CD4-positive, alpha-beta T cell treated with Interleukin-4 for 1 hour (primary cell): ENCODE measurements at regions not wholly inside any gene's neighbourhood (a gene's known extent, or its start where the extent isn't known, plus 50 kb on each side); places are given as distances from the start of the nearest gene placed in this dataset.

Experiments used
- DNase-seq, 2 donors: peaks; one replicate each; pipeline ENCODE4 v3.0.0-alpha.2; 2020 to 2022

DNA sequence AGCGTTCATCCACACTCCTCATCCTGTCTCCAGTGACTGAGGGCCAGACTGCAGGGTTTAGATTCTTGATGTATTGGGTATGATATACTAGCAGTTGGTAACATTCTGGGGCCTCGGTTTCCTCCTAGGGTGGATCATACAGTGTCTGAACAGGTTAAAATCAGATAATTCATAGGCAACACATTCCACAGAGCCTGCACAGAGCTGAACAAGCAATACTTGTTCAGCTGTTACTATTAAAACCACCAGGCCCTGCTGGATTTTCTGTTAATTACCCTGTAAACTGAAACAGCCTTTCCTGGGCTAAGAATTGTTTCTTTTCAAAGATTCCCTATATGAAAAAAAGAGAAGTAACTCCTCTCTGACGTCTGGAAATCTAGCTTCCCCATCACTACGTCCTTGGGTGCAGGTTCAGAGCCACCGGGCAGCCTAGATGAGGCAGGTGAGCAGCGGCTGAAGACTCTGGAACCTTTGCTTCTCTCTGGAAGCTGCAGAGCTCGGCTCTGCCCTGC, 1313.5 kb upstream of the WWC1 start:
- no peak for DNase-seq

- no peak for DNase-seq
Observed at GRCh38 chr5:166979307-166979895, 1312.0 kb upstream of the WWC1 start.

- DNase-seq, result no peak
Observed at GRCh38 chr5:166980666-166981065, 1310.8 kb upstream of the WWC1 start.

- DNase-seq, result no peak
Observed at GRCh38 chr5:166982226-166982625, 1309.2 kb upstream of the WWC1 start.

GRCh38 chr5:166991601-166992000, 1299.8 kb upstream of the WWC1 start:
- DNase-seq, result no peak

GRCh38 chr5:166992108-166992507, 1299.3 kb upstream of the WWC1 start:
- DNase-seq, result no peak

- no peak for DNase-seq
Observed at GRCh38 chr5:166992874-166993722, 1298.3 kb upstream of the WWC1 start.

DNA sequence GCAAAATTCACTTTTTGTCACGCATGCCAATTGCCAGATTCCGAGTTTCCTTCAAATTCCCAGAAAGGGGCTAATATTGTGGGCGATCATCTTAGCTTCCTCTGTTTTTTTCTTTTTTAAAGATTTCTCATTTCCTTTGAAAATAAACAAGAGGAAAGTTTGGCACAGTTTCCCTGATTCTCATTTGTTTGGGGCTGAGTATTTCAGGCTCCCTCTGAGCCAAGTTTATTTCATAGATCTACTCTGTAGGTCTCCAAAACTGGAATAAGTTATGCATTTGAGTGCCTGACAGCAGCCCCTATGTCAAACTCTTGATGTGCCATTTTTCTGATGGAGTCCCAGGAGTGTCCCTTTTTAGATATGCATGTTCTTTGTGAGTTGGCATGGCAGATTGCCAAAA, 1297.2 kb upstream of the WWC1 start:
- DNase-seq, result no peak

DNA sequence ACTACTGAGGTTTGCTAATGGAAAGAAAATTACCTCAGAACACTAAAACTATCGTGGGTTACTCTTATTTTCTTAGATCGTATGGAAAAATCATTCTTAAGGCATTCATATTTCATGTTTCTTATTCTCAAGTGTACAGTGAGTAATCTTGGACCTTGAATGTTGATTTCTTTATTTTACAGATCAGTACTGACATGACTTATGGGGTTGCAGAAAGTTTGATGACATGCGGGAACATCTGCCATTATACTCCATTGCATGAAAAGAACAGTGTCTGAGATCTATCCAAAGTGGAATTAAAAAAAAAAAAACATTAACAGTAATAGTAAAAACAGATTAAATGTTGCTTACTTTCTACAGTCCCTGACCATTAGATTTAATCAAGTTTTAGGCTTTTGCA, 1290.2 kb upstream of the WWC1 start:
- no peak for DNase-seq

DNA sequence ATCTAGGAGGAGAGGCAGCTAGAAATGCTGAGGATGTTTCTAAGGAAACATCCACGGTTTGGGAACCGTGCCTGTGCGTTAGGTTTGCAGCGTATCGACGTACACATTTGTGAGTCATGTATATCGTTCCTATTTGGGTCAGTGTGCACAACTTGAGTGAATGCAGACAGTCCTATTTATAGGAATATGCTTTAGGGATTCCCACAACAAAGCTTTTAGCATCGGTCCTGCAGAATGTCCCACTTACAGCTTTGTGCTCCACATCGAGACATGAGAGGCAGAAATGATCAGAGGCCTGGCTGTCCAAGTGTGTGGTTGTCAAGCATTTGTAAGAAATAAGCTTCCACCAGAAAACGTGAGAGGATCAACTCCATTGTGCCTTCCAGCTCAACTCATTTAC, 1282.7 kb upstream of the WWC1 start:
- no peak for DNase-seq

GRCh38 chr5:167011196-167011595, 1280.2 kb upstream of the WWC1 start:
- no peak for DNase-seq

DNA sequence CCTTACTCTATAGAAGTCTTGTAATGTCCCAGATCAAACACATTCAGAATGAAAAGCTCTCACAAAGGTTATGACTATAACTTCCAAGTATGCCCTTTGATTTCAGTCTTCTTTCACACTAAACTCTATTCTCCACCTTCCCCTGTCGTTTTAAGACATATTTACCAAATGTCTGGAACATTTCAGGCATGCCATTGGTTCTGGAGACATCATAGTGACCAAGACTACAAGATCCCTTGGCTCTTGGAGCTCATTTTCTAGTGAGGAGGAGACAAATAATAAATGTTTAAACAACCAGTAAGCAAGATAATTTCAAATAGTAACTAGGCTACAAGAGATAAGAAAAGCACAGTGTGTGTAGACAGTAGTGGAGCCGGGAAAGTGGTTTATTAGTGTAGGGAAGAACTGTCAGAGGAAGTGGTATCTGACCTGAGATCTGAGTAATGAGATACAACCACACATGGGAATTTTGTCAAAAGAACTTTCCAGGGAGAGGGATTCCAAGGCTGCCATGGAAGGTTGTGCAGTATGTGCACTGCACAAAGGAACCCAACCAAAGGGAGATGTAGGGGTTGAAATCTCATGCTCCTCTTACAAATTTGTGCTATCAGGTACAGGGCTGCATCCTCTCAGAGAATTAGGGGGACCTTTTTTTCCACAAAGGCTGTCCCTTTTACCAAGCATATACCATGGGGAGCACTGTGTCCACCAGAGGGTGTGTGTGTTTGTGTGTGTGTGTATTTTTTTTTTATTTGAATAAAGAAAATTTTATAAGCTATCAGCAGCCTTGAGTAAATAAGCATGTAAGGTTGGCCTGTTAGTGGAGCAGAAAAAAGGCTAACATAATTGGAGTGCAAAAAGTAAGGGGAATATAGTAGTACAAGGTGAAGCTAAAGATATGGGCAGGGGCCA, 1279.1 kb upstream of the WWC1 start:
- DNase-seq, result no peak

- no peak for DNase-seq
Observed at GRCh38 chr5:167014401-167015056, 1276.9 kb upstream of the WWC1 start.

DNA sequence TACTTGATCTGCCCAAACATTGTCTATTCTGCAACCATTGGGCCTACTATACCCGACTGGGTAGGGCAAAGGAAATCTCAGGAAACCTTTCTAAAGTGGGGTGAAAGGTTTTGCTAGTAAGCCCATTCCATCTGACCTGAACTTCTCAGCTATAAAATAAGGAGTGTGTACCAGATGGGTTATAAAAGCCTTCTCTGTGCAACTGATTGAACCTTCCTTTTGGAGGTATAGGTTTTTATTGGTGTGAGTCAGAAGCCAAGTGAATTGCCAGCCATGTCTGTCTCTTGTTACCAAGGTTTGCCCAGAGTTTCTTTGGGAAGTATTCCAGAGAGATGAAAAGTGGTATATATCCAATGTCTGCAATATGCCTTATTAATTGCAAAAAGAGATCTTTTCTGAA, 1271.0 kb upstream of the WWC1 start:
- DNase-seq, result no peak

GRCh38 chr5:167029488-167029887, 1262.0 kb upstream of the WWC1 start:
- no peak for DNase-seq

GRCh38 chr5:167030500-167031120, 1260.8 kb upstream of the WWC1 start:
- no peak for DNase-seq

DNA sequence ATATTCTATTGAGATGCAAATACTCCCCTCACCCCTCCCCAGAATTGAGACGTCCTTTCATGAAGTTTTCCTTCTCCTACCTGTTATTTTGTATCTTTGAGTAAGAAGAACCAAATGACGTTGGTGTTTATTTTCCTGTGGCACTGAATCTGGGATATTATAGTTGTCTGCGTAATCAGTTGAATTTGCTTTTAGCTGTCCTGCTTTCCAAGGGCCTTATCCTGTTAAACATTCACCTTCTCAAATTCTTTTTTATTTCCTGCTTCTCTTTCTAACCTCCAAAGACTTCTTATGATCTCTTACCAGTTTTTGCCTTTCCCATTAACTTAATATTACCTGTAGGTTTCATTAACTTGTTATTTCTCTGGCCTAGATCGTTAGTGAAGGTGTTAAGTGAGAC, 1254.9 kb upstream of the WWC1 start:
- no peak for DNase-seq

- no peak for DNase-seq
Observed at GRCh38 chr5:167049043-167049663, 1242.3 kb upstream of the WWC1 start.

GRCh38 chr5:167049771-167050567, 1241.5 kb upstream of the WWC1 start:
- no peak for DNase-seq

GRCh38 chr5:167050568-167051401, 1240.7 kb upstream of the WWC1 start:
- DNase-seq, result no peak
